Mesenchymal stem cell (in vitro differentiated cells and primary cell): ENCODE measurements at regions not wholly inside any gene's neighbourhood (a gene's known extent, or its start where the extent isn't known, plus 50 kb on each side); places are given as distances from the start of the nearest gene placed in this dataset.
"Not testable (repeated sequence)": the region's sequence is repeated elsewhere in the genome, so short reads cannot be mapped to it uniquely, and the experiment has no call there.

ENCODE experiments used
- DNase-seq: peaks from one replicate; pipeline ENCODE4 v3.0.0-alpha.2; 2013
- H2AFZ ChIP-seq: one replicate; pipeline ENCODE4 v1.6.1; 2013; ENCODE audit warnings: low read depth, mild to moderate bottlenecking, control low read depth, inconsistent platforms, low read length, moderate library complexity
- H2AK5ac ChIP-seq: 2 replicates; pipeline ENCODE4 v1.6.1; 2013; ENCODE audit warnings: low read length, moderate library complexity, mild to moderate bottlenecking, inconsistent platforms; ENCODE audit not compliant: severe bottlenecking
- H2BK120ac ChIP-seq: one replicate; pipeline ENCODE4 v1.6.1; 2013; ENCODE audit warnings: low read depth, mild to moderate bottlenecking, inconsistent platforms, low read length, moderate library complexity
- H2BK12ac ChIP-seq, 2 experiments: one replicate each; pipeline ENCODE4 v1.6.1; 2013; ENCODE audit warnings: inconsistent platforms in 2 of 2, low read length in 2 of 2, mild to moderate bottlenecking in 2 of 2, moderate library complexity in 2 of 2, control low read depth in 1 of 2
- H2BK15ac ChIP-seq: one replicate; pipeline ENCODE4 v1.6.1; 2013; ENCODE audit warnings: mild to moderate bottlenecking, low read depth, inconsistent platforms; ENCODE audit not compliant: poor library complexity, severe bottlenecking
- H2BK5ac ChIP-seq: 2 replicates; pipeline ENCODE4 v1.6.1; 2013; ENCODE audit warnings: low read depth, mild to moderate bottlenecking, low read length, control low read depth, inconsistent platforms; ENCODE audit not compliant: poor library complexity, severe bottlenecking
- H3K14ac ChIP-seq, 2 experiments: one replicate each; pipeline ENCODE4 v1.6.1; 2013; ENCODE audit warnings: inconsistent platforms in 2 of 2, low read length in 2 of 2, control low read depth in 1 of 2, mild to moderate bottlenecking in 1 of 2, moderate library complexity in 1 of 2
- H3K18ac ChIP-seq, 2 experiments: one replicate each; pipeline ENCODE4 v1.6.1; 2013; ENCODE audit warnings: inconsistent platforms in 2 of 2, low read length in 2 of 2, control low read depth in 1 of 2, low read depth in 1 of 2, mild to moderate bottlenecking in 1 of 2
- H3K23ac ChIP-seq, 2 experiments: one replicate each; pipeline ENCODE4 v1.6.1; 2013; ENCODE audit warnings: inconsistent platforms in 2 of 2, low read length in 2 of 2, mild to moderate bottlenecking in 2 of 2, moderate library complexity in 2 of 2, control low read depth in 1 of 2
- H3K27ac ChIP-seq: 2 replicates; pipeline ENCODE4 v1.5.1; 2013; ENCODE audit warnings: mild to moderate bottlenecking, moderate library complexity, low read length, control low read depth, inconsistent platforms; ENCODE audit not compliant: poor library complexity, severe bottlenecking
- H3K27me3 ChIP-seq, 2 experiments: 2 replicates each; pipeline versions ENCODE4 v1.6.1 to v1.7.0; 2013; ENCODE audit warnings: low read length in 2 of 2, mild to moderate bottlenecking in 2 of 2, moderate library complexity in 2 of 2, control low read depth in 1 of 2, inconsistent platforms in 1 of 2; ENCODE audit not compliant: control insufficient read depth in 1 of 2, insufficient read depth in 1 of 2
- H3K36me3 ChIP-seq, 2 experiments: 2 replicates each; pipeline versions ENCODE4 v1.6.1 to v1.7.0; 2013; ENCODE audit warnings: low read length in 2 of 2, control low read depth in 1 of 2, inconsistent platforms in 1 of 2, low read depth in 1 of 2, mild to moderate bottlenecking in 1 of 2; ENCODE audit not compliant: insufficient read depth in 2 of 2, control insufficient read depth in 1 of 2
- H3K4ac ChIP-seq, 2 experiments: one replicate each; pipeline ENCODE4 v1.6.1; 2013; ENCODE audit warnings: inconsistent platforms in 2 of 2, low read length in 2 of 2, mild to moderate bottlenecking in 2 of 2, moderate library complexity in 2 of 2, control low read depth in 1 of 2, low read depth in 1 of 2
- H3K4me1 ChIP-seq: 2 replicates; pipeline ENCODE4 v1.6.1; 2013; ENCODE audit warnings: low read depth, low read length, control low read depth; ENCODE audit not compliant: control insufficient read depth, insufficient read depth
- H3K4me2 ChIP-seq: 2 replicates; pipeline ENCODE4 v1.6.1; 2013; ENCODE audit warnings: low read length, mild to moderate bottlenecking, inconsistent platforms; ENCODE audit not compliant: poor library complexity, severe bottlenecking
- H3K4me3 ChIP-seq, 2 experiments: 2 replicates each; pipeline versions ENCODE4 v1.5.1 to v1.7.0; 2013; ENCODE audit warnings: low read length in 2 of 2, mild to moderate bottlenecking in 2 of 2, control low read depth in 1 of 2, low read depth in 1 of 2; ENCODE audit not compliant: insufficient read depth in 1 of 2
- H3K79me1 ChIP-seq: replicated peaks from 2 replicates; pipeline ENCODE4 v1.6.1; 2013; ENCODE audit warnings: mild to moderate bottlenecking, control low read depth, low read length, inconsistent platforms; ENCODE audit not compliant: poor library complexity, severe bottlenecking
- H3K9ac ChIP-seq: 2 replicates; pipeline ENCODE4 v1.7.0; 2013; ENCODE audit warnings: mild to moderate bottlenecking, low read length, moderate library complexity
- H3K9me3 ChIP-seq: 2 replicates; pipeline ENCODE4 v1.7.0; 2013; ENCODE audit warnings: mild to moderate bottlenecking, low read length; ENCODE audit not compliant: control insufficient read depth
- H4K8ac ChIP-seq: one replicate; pipeline ENCODE4 v1.6.1; 2013; ENCODE audit warnings: inconsistent platforms, mild to moderate bottlenecking, low read length, moderate library complexity
- H4K91ac ChIP-seq: one replicate; pipeline ENCODE4 v1.6.1; 2013; ENCODE audit warnings: mild to moderate bottlenecking, low read length, inconsistent platforms
- WGBS: methylation state at CpG from one replicate; pipeline ENCODE4 v1.1.7; 2013; ENCODE audit warnings: mixed read lengths; 5-methylcytosine and 5-hydroxymethylcytosine counted together

- no peak overlapping the region for H3K4me2 ChIP-seq
- no peak overlapping the region for H2AK5ac ChIP-seq
- no peak overlapping the region for H3K18ac ChIP-seq
- no peak overlapping the region for H3K23ac ChIP-seq
- H2BK5ac ChIP-seq: no peak overlapping the region
- no peak overlapping the region for H2BK12ac ChIP-seq
- H4K91ac ChIP-seq: no peak overlapping the region
- no peak for DNase-seq
- no peak overlapping the region for H4K8ac ChIP-seq
- peaks cover 17% of the 10 kb centered on the region for H3K9me3 ChIP-seq
- no peak overlapping the region for H3K9ac ChIP-seq
- no peak overlapping the region for H3K27ac ChIP-seq
- no peak overlapping the region for H3K4me3 ChIP-seq
- WGBS: 13% methylated on average over 1 of the region's 1 CpG
- no peaks in the 10 kb centered on the region for H3K36me3 ChIP-seq
- H3K79me1 ChIP-seq: no peaks in the 10 kb centered on the region
- no peak overlapping the region for H2AFZ ChIP-seq
- H2BK15ac ChIP-seq: no peak overlapping the region
- H3K14ac ChIP-seq: no peak overlapping the region
- H3K4me1 ChIP-seq: no peaks in the 10 kb centered on the region
- H3K27me3 ChIP-seq: no peaks in the 10 kb centered on the region
- no peak overlapping the region for H3K4ac ChIP-seq
- no peak overlapping the region for H2BK120ac ChIP-seq
These were observed 437.3 kb upstream of the SYNCRIP start for GRCh38 chr6:86079938-86080337.

GRCh38 chr6:86070151-86070550 is 427.5 kb upstream of the SYNCRIP start:
- H3K23ac ChIP-seq: no peak overlapping the region
- H2AK5ac ChIP-seq: no peak overlapping the region
- no peak overlapping the region for H3K27ac ChIP-seq
- no peak overlapping the region for H2BK12ac ChIP-seq
- H2BK5ac ChIP-seq: no peak overlapping the region
- H3K4me2 ChIP-seq: no peak overlapping the region
- H2BK15ac ChIP-seq: no peak overlapping the region
- H3K18ac ChIP-seq: no peak overlapping the region
- peaks cover 16% of the 10 kb centered on the region for H3K9me3 ChIP-seq
- no peak overlapping the region for H4K91ac ChIP-seq
- H3K9ac ChIP-seq: no peak overlapping the region
- no peak overlapping the region for H2AFZ ChIP-seq
- H3K14ac ChIP-seq: no peak overlapping the region
- no peaks in the 10 kb centered on the region for H3K79me1 ChIP-seq
- H3K4me3 ChIP-seq: no peak overlapping the region
- H3K27me3 ChIP-seq: no peaks in the 10 kb centered on the region
- no peaks in the 10 kb centered on the region for H3K36me3 ChIP-seq
- DNase-seq: no peak
- H3K4me1 ChIP-seq: no peaks in the 10 kb centered on the region
- H2BK120ac ChIP-seq: no peak overlapping the region
- no peak overlapping the region for H3K4ac ChIP-seq
- H4K8ac ChIP-seq: no peak overlapping the region

- H3K9ac ChIP-seq, DNase-seq, H2BK12ac ChIP-seq, H3K4me1 ChIP-seq, H3K18ac ChIP-seq, H3K4me3 ChIP-seq, H2BK120ac ChIP-seq, H3K14ac ChIP-seq, H2BK15ac ChIP-seq, H3K27ac ChIP-seq, H3K79me1 ChIP-seq, H3K27me3 ChIP-seq, H4K91ac ChIP-seq, H3K23ac ChIP-seq, H2AK5ac ChIP-seq, H2AFZ ChIP-seq, H2BK5ac ChIP-seq, H3K4ac ChIP-seq, H4K8ac ChIP-seq, H3K36me3 ChIP-seq, H3K4me2 ChIP-seq: not testable (repeated sequence)
- peaks cover 15% of the 10 kb centered on the region for H3K9me3 ChIP-seq
- WGBS: 57% methylated on average over 2 of the region's 3 CpGs
These were observed 422.3 kb upstream of the SYNCRIP start for GRCh38 chr6:86065002-86065401.

DNA sequence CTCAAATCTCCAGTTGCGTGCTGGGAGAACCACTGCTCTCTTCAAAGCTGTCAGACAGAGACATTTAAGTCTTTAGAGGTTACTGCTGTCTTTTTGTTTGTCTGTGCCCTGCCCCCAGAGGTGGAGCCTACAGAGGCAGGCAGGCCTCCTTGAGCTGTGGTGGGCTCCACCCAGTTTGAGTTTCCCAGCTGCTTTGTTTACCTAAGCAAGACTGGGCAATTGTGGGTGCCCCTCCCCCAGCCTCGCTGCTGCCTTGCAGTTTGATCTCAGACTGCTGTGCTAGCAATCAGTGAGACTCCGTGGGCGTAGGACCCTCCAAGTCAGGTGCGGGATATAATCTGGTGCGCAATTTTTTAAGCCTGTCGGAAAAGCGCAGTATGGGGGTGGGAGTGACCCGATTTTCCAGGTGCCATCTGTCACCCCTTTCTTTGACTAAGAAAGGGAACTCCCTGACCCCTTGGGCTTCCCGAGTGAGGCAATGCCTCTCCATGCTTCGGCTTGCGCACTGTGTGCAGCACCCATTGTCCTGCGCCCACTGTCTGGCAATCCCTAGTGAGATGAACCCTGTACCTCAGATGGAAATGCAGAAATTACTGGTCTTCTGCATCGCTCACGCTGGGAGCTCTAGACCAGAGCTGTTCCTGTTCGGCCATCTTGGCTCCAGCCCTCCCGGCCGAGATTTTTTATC is 414.8 kb upstream of the SYNCRIP start:
- not testable (repeated sequence) for H2BK5ac ChIP-seq, H2BK15ac ChIP-seq, H3K9ac ChIP-seq, H3K18ac ChIP-seq, H3K27me3 ChIP-seq, H2BK120ac ChIP-seq, H4K8ac ChIP-seq, H3K36me3 ChIP-seq, DNase-seq, H3K23ac ChIP-seq, H4K91ac ChIP-seq, H3K27ac ChIP-seq, H3K14ac ChIP-seq, H3K4me3 ChIP-seq, H3K4ac ChIP-seq, H2AK5ac ChIP-seq, H3K79me1 ChIP-seq, H2BK12ac ChIP-seq, H2AFZ ChIP-seq, H3K4me2 ChIP-seq, H3K4me1 ChIP-seq
- peaks cover 11% of the 10 kb centered on the region for H3K9me3 ChIP-seq
- WGBS: 76% methylated on average over 17 of the region's 18 CpGs
